Non-pigmented ciliary epithelial cell (primary cell): ENCODE measurements at regions not wholly inside any gene's neighbourhood (a gene's known extent, or its start where the extent isn't known, plus 50 kb on each side); places are given as distances from the start of the nearest gene placed in this dataset.
A peak's percentile ranks its signal among the peaks of the same experiment; 100 is the strongest.

Source experiments
- DNase-seq: peaks from one replicate; pipeline ENCODE4 v3.0.0-alpha.2; 2010; ENCODE audit warnings: low read depth

DNA sequence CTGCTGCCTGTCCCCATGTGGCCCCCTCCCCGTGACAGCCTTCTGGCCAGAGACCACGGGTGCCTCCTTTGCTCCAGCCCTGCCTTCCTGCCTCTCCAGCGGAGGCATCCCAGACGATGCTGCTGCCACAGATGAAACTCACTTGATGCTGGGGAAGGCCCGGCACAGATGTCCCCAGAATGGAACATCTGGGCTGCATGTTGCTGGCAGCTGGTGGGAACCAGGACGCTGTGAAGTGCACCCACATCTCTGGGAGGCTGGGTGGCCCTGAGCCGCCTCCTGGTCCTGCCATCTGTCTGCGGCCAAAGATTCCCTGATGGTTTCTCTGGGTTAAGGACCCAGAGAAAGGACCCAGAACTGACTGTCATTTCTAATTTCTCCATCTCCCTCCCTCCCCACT, 51.9 kb upstream of the PTPRS start:
- DNase-seq, result no peak

DNA sequence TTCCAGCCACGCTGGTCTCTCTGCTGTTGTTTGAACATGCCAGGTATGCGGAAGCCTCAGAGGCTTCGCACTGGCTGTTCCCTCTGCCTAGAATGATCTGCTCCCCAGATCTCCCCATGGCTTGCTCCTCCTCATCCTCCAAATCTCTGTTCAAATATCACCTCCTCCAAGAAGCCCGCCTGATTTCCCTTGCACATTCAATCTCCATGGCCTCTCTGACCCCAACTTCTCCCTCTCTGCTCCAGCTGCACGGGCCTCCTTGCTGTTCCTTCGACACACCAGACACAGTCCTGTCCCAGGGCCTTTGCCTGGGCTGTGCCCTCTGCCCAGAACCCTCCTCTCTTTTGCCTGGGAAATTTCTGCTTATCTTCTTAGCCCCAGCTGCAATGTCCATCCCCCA, 52.5 kb upstream of the PTPRS start:
- no peak for DNase-seq

DNA sequence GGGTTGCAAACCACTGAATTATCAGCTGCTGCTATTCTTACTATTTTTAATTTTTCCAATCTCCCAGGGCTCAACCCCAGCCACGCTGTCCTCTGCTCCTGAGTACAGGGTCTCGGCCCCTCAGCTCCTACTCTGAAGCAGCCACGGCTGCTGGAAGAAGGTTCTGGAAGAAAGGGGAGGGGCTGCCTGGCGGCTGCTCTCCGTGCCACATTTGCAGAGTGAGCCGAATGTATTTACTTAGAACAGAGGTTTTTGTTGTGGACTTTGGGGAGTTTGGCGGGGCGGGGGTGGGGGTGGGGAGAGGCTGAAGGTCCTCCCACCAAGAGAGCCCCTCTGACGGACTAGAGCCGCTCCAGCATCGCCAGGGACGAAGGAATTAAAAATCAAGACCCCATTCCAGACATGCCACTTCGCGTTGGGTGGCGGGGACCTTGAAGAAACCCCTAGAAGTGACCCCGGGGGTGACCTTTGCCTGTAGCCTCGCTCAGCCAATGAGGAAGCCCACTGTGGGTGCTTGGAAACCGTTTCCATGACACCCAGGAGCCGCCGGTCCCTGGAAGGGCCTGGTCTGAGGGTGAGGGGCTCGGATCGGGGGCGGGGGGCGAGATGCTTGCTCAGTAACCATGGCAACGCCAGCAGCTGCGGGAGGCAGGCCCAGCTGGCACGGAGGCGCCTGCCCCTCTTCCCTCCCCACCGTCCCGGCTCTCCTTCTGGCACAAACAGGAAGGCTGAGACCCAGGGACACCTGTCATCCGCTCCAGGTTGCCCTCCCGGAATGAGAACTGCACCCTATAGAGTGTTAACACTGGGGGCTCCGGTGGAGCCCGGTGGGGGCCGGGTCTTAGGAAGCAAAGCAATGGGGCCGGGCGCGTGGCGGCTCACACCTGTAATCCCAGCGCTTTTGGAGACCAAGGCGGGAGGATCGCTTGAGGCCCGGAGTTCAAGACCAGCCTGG, 54.2 kb upstream of the PTPRS start:
- DNase-seq, result no peak

DNA sequence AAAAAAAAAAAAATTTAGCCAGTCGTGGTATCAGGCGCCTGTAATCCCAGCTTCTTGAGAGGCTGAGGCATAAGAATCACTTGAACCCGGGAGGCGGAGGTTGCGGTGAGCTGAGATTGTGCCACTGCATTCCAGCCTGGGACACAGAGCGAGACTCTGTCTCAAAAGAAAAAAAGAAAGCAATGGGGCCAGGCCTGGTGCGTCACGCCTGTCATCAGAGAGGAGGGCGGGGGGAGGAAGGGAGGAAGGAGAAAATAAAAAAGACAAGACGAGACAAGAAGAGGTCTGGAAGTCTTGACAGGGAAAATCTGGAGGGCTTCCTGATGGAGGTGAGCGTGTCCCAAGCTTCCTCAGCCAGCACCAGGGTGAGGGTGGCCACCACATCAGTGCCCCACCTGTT, 54.9 kb upstream of the PTPRS start:
- DNase-seq, result no peak

DNA sequence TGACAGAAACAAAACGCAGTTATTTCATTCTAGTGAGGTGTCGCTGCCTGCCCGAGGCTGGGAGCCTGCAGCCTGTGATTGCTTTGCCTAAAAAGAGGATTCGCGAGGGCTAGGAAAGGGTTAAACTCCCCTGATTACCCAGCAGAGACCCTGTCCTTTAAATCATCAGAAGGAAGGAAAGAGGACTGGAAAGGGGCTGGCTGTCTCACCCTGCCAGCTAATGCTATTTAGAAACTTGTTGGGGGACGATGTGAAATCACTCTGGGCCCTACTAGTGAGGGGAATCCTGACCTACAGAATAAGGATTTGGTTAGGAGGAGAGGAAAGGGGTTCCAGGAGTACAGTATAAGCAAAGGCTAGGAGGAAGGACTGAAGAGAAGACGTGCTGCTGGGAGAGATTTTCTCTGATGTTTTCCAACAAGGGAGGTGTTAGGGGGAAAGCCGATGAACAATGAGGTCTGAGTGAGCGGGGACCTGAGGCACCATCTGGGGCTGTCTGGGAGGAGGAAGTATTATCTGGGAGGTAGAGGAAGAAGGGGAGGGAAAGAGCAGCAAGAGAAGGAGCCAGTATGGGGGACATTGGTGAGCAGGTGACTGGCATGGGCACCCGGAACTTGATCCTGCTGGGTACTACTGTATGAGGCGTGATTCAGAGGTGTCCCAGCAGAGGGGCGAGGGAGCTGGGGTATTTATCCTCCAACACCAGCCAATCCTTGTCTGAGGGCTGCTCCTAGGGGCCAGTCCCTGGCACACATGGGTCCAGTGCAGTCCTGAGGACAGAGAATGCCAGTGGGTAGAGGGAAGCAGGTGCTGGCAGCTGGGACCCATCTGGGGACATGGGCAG, 55.7 kb upstream of the PTPRS start:
- no peak for DNase-seq

DNA sequence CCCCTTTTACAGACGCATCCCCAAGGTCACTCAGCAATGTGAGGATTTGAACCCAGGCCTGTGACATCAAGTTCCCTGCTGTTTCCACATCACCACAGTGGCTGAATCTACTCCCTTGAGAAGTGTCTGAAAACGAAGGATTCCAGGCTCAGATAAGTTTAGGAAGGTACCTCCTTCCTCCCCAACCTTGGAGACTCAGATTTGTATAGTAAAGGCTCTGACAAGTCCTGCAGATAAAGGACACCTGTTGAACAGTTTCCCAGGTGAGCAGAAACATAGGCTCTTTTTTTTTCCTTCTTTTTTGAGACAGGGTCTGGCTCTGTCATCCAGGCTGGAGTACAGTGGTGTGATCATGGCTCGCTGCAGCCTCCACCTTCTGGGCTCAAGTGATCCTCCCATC, 56.4 kb upstream of the PTPRS start:
- DNase-seq, result no peak

DNA sequence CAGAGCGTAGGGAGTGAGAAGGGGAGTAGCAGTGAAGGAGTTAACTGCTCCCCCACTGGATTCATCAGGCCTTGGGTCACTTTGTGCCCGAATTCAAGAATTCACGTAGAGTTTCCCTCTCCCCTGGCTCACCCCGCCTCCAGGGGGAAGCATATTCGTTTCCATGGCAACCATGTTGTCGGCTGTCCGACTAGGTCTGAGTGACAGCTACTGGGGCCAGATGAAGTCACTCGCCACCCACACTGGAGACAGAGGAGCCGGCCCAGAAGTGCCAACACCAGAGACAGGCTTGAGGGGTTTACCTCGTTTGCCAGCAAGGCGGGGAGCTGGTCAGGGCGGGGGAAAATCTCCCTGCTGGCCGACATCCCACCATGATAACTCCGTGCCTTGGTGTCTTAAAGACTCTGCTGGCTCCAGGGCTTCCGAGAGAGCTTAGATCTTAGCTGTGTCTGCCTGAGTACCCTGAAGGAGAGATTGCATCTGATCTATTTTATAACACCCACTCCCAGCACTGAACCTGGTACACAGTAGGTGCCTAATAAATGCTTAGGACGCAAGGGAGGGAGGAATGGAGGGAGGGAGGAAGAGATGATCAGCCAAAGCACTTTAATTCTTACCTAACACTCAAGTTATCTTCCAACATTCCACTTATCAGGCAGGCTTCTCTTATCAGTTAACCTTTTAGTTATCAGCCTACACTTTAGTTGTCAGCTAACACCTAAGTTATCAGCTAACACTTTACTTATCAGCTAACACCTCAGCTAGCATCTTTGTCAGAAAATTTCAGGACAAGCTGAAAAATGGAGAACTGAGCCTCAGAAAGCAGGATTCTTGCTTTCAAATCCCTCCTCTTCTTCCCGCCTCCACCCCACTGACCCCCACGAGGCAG, 57.2 kb upstream of the ZNRF4 start:
- no peak for DNase-seq

DNA sequence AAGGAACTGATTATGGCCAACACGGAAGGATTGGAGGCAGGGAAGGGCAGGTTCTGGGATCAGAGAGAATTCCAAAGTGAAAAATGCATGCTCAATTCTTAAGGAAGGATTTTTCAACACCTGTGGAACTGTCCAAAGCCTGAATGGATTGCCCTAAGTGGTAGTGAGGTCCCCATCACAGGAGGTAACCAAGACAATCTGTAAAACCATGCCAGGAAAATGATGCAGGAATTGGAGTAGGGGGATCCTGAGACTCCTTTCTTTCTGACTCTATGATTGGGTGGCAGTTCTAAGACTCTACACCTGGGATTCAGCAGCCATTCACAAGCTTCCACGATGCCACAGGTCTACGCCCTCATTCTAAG, 56.5 kb upstream of the ZNRF4 start:
- DNase-seq, result no peak

DNA sequence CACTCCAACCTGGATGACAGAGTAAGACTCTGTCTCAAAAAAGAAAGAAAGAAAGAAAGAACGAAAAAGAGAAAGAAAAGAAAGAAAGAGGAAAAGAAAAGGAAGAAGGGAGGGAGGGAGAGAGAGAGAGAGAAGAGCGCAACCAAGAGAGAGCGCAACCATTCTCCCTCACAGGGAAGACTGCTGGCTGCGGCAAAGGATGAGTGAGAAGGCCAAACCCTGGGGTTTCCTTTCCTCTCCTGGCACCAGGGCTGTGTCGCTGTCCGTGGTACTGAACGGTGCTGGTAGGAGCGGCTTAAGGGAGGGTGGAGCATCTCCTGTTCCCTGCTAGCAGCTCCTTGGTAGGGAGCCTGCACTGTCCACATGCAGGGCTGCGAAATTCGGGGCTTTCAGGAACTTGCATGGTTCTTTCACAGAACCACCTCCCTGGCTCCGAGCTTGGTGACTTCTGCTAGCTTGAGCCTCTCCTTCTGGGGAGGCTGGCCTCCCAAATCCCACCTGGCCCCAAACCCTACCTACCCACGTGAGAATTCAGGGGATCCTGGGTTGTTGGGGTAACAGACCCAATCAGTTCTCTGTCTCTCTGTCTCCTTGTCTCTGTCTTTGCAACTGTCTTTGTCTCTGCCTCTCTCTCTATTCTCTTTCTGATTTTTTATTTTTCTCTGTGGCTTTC, 51.1 kb upstream of the ZNRF4 start:
- peak; percentile 52 for DNase-seq
